ENCODE measurements at regions not wholly inside any gene's neighbourhood (a gene's known extent, or its start where the extent isn't known, plus 50 kb on each side); places are given as distances from the start of the nearest gene placed in this dataset.

GRCh38 chr20:39700528-39700927 is 738.4 kb downstream of the DHX35 start:
- intact Hi-C loops (cut with DNase I, micrococcal nuclease): no loop called here
- H3K4me1 ChIP-seq (ENCODE audit: low read depth): no peaks in the 10 kb centered on the region
- ATAC-seq (no peak), DNase-seq (no peak)
- H3K36me3 ChIP-seq (ENCODE audit: low read depth): no peaks in the 10 kb centered on the region
- H3K9me3 ChIP-seq: no peaks in the 10 kb centered on the region
- no peak for TF ChIP-seq CTCF (IDR thresholded peaks at IDR 0.05)
- H3K4me3 ChIP-seq: no peak overlapping the region

GRCh38 chr20:39699166-39699725 is 737.1 kb downstream of the DHX35 start:
- H3K36me3 ChIP-seq (ENCODE audit: low read depth): no peaks in the 10 kb centered on the region
- no peak for ATAC-seq
- intact Hi-C loops (cut with DNase I, micrococcal nuclease): no loop called here
- no peak for TF ChIP-seq CTCF (IDR thresholded peaks at IDR 0.05)
- H3K4me3 ChIP-seq: no peak overlapping the region
- no peak for DNase-seq
- no peaks in the 10 kb centered on the region for H3K9me3 ChIP-seq
- no peaks in the 10 kb centered on the region for H3K4me1 ChIP-seq (ENCODE audit: low read depth)

- no peak overlapping the region for H3K4me3 ChIP-seq
- no peaks in the 10 kb centered on the region for H3K4me1 ChIP-seq (ENCODE audit: low read depth)
- no peaks in the 10 kb centered on the region for H3K36me3 ChIP-seq (ENCODE audit: low read depth)
- intact Hi-C loops (cut with DNase I, micrococcal nuclease): no loop called here
- ATAC-seq: no peak
- H3K9me3 ChIP-seq: no peaks in the 10 kb centered on the region
- DNase-seq: no peak
- no peak for TF ChIP-seq CTCF (IDR thresholded peaks at IDR 0.05)
Observed at GRCh38 chr20:39698752-39699151, 736.6 kb downstream of the DHX35 start.

GRCh38 chr20:39691151-39691862 is 729.2 kb downstream of the DHX35 start:
- no peak for TF ChIP-seq CTCF (IDR thresholded peaks at IDR 0.05)
- no peak overlapping the region for H3K4me3 ChIP-seq
- H3K4me1 ChIP-seq (ENCODE audit: low read depth): no peaks in the 10 kb centered on the region
- intact Hi-C loops (cut with DNase I, micrococcal nuclease): no loop called here
- H3K9me3 ChIP-seq: no peaks in the 10 kb centered on the region
- no peak for DNase-seq
- ATAC-seq: no peak
- H3K36me3 ChIP-seq (ENCODE audit: low read depth): no peaks in the 10 kb centered on the region

GRCh38 chr20:39676857-39677391 is 714.8 kb downstream of the DHX35 start:
- no peaks in the 10 kb centered on the region for H3K36me3 ChIP-seq (ENCODE audit: low read depth)
- intact Hi-C loops (cut with DNase I, micrococcal nuclease): no loop called here
- H3K4me1 ChIP-seq (ENCODE audit: low read depth): peaks cover 19% of the 10 kb centered on the region
- peak; percentile 75 for ATAC-seq
- no peak overlapping the region for H3K4me3 ChIP-seq
- peak; percentile 15 for TF ChIP-seq CTCF (IDR thresholded peaks at IDR 0.05)
- no peaks in the 10 kb centered on the region for H3K9me3 ChIP-seq
- DNase-seq: peak in 1 of 3 donors; percentile 61
